ENCODE measurements at regions not wholly inside any gene's neighbourhood (a gene's known extent, or its start where the extent isn't known, plus 50 kb on each side); places are given as distances from the start of the nearest gene placed in this dataset.
A peak's percentile ranks its signal among the peaks of the same experiment; 100 is the strongest.

- H3K4me3 ChIP-seq (ENCODE audit: low read depth, low read length) = no peak overlapping the region
- TF ChIP-seq CTCF (IDR thresholded peaks at IDR 0.05; ENCODE audit: low read depth, low read length) = no peak
Observed at GRCh38 chr4:140316799-140317198, 56.6 kb upstream of the SCOC start.

GRCh38 chr4:140315970-140316369 is 57.5 kb upstream of the SCOC start:
- H3K4me3 ChIP-seq (ENCODE audit: low read depth, low read length) = no peak overlapping the region
- no peak for TF ChIP-seq CTCF (IDR thresholded peaks at IDR 0.05; ENCODE audit: low read depth, low read length)

GRCh38 chr4:140315438-140315837 is 58.0 kb upstream of the SCOC start:
- TF ChIP-seq CTCF (IDR thresholded peaks at IDR 0.05; ENCODE audit: low read depth, low read length) = no peak
- no peak overlapping the region for H3K4me3 ChIP-seq (ENCODE audit: low read depth, low read length)

- H3K4me3 ChIP-seq (ENCODE audit: low read depth, low read length) = no peak overlapping the region
- no peak for TF ChIP-seq CTCF (IDR thresholded peaks at IDR 0.05; ENCODE audit: low read depth, low read length)
Observed at GRCh38 chr4:140315019-140315418, 58.4 kb upstream of the SCOC start.

- H3K4me3 ChIP-seq (ENCODE audit: low read depth, low read length) = no peak overlapping the region
- TF ChIP-seq CTCF (IDR thresholded peaks at IDR 0.05; ENCODE audit: low read depth, low read length) = no peak
Observed at GRCh38 chr4:140312100-140312499, 61.3 kb upstream of the SCOC start.

- H3K4me3 ChIP-seq (ENCODE audit: low read depth, low read length) = no peak overlapping the region
- TF ChIP-seq CTCF (IDR thresholded peaks at IDR 0.05; ENCODE audit: low read depth, low read length) = no peak
Observed at GRCh38 chr4:140311257-140311835, 62.1 kb upstream of the SCOC start.

GRCh38 chr4:140309124-140309870 is 64.1 kb upstream of the SCOC start:
- TF ChIP-seq CTCF (IDR thresholded peaks at IDR 0.05; ENCODE audit: low read depth, low read length) = no peak
- peak overlapping the region; percentile 33; the same call in 1 of the 2 replicates for H3K4me3 ChIP-seq (ENCODE audit: low read depth, low read length)
